HepG2 (cell line): ENCODE measurements at regions not wholly inside any gene's neighbourhood (a gene's known extent, or its start where the extent isn't known, plus 50 kb on each side); places are given as distances from the start of the nearest gene placed in this dataset.

ENCODE experiments used
- ATAC-seq: fragments of 200-7000 bp; cut with Tn5 transposase; 3 replicates; pipeline ENCODE4 v1.9.1; 2020; ENCODE audit warnings: mild to moderate bottlenecking, moderate library complexity
- BruUV-seq: library from RNA; stranded (reverse); fragments of 400-500 nt; replicated peaks from 2 replicates; lab custom pipeline; 2021; lab: Mats Ljungman, UMichigan
- CTCF ChIA-PET: fragments of 300-600 bp; formaldehyde crosslinking; extraction: SDS; loops from one replicate; lab custom pipeline; 2021; ENCODE audit warnings: low total read pairs, inconsistent platforms, low intra/inter-chr PET ratio; lab: Yijun Ruan, JAX
- POLR2A ChIA-PET: fragments of 350-600 bp; sonication (Branson Sonifier 250); formaldehyde crosslinking; loops from one replicate; lab custom pipeline; 2020; ENCODE audit warnings: antibody characterized with exemption, inconsistent platforms; lab: Yijun Ruan, JAX
- DNase-seq: peaks from one replicate; pipeline ENCODE4 v3.0.0-alpha.2; 2015; ENCODE audit warnings: low spot score
- FAIRE-seq: peaks from 3 replicates; lab custom pipeline; 2011; peaks lifted over from hg19 to GRCh38; lab: Jason Lieb, UNC
- H2AFZ ChIP-seq: one replicate; pipeline ENCODE4 v1.6.1; 2011; ENCODE audit warnings: low read length, inconsistent platforms
- H3K27ac ChIP-seq: fragments of 300-600 bp; 3 replicates; pipeline ENCODE4 v1.8.0; 2011; ENCODE audit warnings: mixed run types, mild to moderate bottlenecking, mixed read lengths, low read length, inconsistent platforms; ENCODE audit not compliant: insufficient read depth; ENCODE audit errors: extremely low read length
- H3K27me3 ChIP-seq, 2 experiments: fragments of 200-600 bp in 1 of 2; 2 replicates in 1 of 2; 3 replicates in 1 of 2; pipeline versions ENCODE4 v1.6.0 to v1.8.0; 2011; ENCODE audit warnings: low read length in 2 of 2, mild to moderate bottlenecking in 2 of 2, moderate library complexity in 2 of 2, inconsistent platforms in 1 of 2; ENCODE audit not compliant: insufficient read depth in 2 of 2, control insufficient read depth in 1 of 2
- H3K36me3 ChIP-seq, 2 experiments: fragments of 200-600 bp in 1 of 2; replicated peaks in 1 of 2; 2 replicates in 1 of 2; 3 replicates in 1 of 2; pipeline versions ENCODE4 v1.5.1 to v1.8.0; 2011; ENCODE audit warnings: low read length in 2 of 2, inconsistent platforms in 1 of 2; ENCODE audit not compliant: insufficient read depth in 2 of 2, control insufficient read depth in 1 of 2
- H3K4me1 ChIP-seq: 2 replicates; pipeline ENCODE4 v1.5.1; 2012; ENCODE audit warnings: low read length, inconsistent platforms; ENCODE audit not compliant: insufficient read depth
- H3K4me2 ChIP-seq: 2 replicates; pipeline ENCODE4 v1.6.0; 2011; ENCODE audit warnings: low read depth, low read length, inconsistent platforms
- H3K4me3 ChIP-seq, 3 experiments: fragments of 200-600 bp in 1 of 3; sonication (generic), shearing (Covaris generic) in 1 of 3; replicated peaks in 1 of 3; 2 replicates each; pipeline ENCODE4 v1.5.1; 2011 to 2016; ENCODE audit warnings: low read length in 3 of 3, inconsistent platforms in 2 of 3, low read depth in 2 of 3, mild to moderate bottlenecking in 2 of 3, control low read depth in 1 of 3, mixed read lengths in 1 of 3; ENCODE audit not compliant: insufficient read depth in 1 of 3
- H3K79me2 ChIP-seq: one replicate; pipeline ENCODE4 v1.6.1; 2011; ENCODE audit warnings: low read length, inconsistent platforms; ENCODE audit not compliant: insufficient read depth
- H3K9ac ChIP-seq: 2 replicates; pipeline ENCODE4 v1.6.0; 2011; ENCODE audit warnings: mild to moderate bottlenecking, low read depth, low read length, inconsistent platforms; ENCODE audit not compliant: insufficient read depth
- H3K9me3 ChIP-seq: 2 replicates; pipeline ENCODE4 v1.5.1; 2012; ENCODE audit warnings: mild to moderate bottlenecking, low read length
- H4K20me1 ChIP-seq: 2 replicates; pipeline ENCODE4 v1.6.0; 2011; ENCODE audit warnings: inconsistent platforms, mild to moderate bottlenecking, low read length, moderate library complexity; ENCODE audit not compliant: insufficient read depth
- CCAR2 ChIP-seq: fragments of 200-400 bp; formaldehyde crosslinking; optimal IDR thresholded peaks from 2 replicates; pipeline ENCODE3; 2018; ENCODE audit warnings: low read depth, mild to moderate bottlenecking, low read length, moderate library complexity
- HNRNPK ChIP-seq: fragments of 200-400 bp; formaldehyde crosslinking; IDR thresholded peaks from 2 replicates; pipeline ENCODE4 v1.6.1; 2018; ENCODE audit warnings: low read length, low read depth, moderate library complexity, mild to moderate bottlenecking; ENCODE audit not compliant: poor library complexity, severe bottlenecking
- MED13 ChIP-seq: sonication (generic); formaldehyde crosslinking; IDR thresholded peaks from 2 replicates; pipeline ENCODE4 v1.5.0; 2020; ENCODE audit warnings: missing genetic modification reagents
- in situ Hi-C: cut with HindIII; loops from 2 replicates; pipeline ENCODE4 v1.10.0; 2017; ENCODE audit warnings: low pct_unique_long_range_greater_than_20kb; ENCODE audit not compliant: extremely low pct_ligation_motif_present
- intact Hi-C: fragments of 100-400 bp; cut with micrococcal nuclease; formaldehyde crosslinking; loops from one replicate; pipeline ENCODE4 v1.10.0; 2022; ENCODE audit not compliant: unreplicated experiment
- TF ChIP-seq, protein P1 (sequence below): sonication (generic); formaldehyde crosslinking; IDR thresholded peaks from 2 replicates; pipeline ENCODE4 v1.5.0; 2020; ENCODE audit warnings: mild to moderate bottlenecking, missing genetic modification reagents, borderline replicate concordance
- TF ChIP-seq, protein P2 (sequence below): sonication (generic); formaldehyde crosslinking; IDR thresholded peaks from 2 replicates; pipeline ENCODE4 v1.8.1; 2023; ENCODE audit warnings: mild to moderate bottlenecking, moderate library complexity, missing genetic modification reagents
- TF ChIP-seq, protein P3 (sequence below): sonication (generic); formaldehyde crosslinking; IDR thresholded peaks from 2 replicates; pipeline ENCODE4 v1.8.0; 2022; ENCODE audit warnings: low read depth, missing genetic modification reagents

DNA sequence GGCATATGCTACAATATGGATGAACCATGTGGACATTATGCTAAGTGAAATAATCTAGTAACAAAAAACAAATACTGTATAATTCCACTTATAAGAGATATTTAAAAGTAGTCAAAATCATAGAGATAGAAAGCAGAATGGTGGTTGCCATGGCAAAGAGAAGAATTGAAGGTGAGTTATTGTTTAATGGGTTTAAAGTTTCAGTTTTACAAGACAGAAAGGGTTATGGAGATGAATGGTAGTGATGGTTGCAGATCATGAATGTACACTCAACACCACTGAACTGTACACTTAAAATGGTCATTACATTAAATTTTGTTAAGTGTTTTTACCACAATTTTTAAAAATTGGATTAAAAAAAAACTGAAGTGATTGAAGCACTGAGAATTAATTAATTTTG, 298.2 kb upstream of the ZC3H15 start:
- H2AFZ ChIP-seq = no peak overlapping the region
- no peaks in the 10 kb centered on the region for H3K4me1 ChIP-seq
- no peaks in the 10 kb centered on the region for H3K27me3 ChIP-seq
- no peak for ATAC-seq
- DNase-seq = no peak
- H3K9ac ChIP-seq = no peak overlapping the region
- H4K20me1 ChIP-seq = no peaks in the 10 kb centered on the region
- FAIRE-seq = no peak
- H3K4me3 ChIP-seq = no peak overlapping the region
- H3K79me2 ChIP-seq = no peaks in the 10 kb centered on the region
- no peaks in the 10 kb centered on the region for H3K36me3 ChIP-seq
- POLR2A ChIA-PET = no interaction called here
- no peaks in the 10 kb centered on the region for H3K9me3 ChIP-seq
- intact Hi-C loops = no loop called here
- H3K27ac ChIP-seq = no peak overlapping the region
- TF ChIP-seq, protein P1, sequence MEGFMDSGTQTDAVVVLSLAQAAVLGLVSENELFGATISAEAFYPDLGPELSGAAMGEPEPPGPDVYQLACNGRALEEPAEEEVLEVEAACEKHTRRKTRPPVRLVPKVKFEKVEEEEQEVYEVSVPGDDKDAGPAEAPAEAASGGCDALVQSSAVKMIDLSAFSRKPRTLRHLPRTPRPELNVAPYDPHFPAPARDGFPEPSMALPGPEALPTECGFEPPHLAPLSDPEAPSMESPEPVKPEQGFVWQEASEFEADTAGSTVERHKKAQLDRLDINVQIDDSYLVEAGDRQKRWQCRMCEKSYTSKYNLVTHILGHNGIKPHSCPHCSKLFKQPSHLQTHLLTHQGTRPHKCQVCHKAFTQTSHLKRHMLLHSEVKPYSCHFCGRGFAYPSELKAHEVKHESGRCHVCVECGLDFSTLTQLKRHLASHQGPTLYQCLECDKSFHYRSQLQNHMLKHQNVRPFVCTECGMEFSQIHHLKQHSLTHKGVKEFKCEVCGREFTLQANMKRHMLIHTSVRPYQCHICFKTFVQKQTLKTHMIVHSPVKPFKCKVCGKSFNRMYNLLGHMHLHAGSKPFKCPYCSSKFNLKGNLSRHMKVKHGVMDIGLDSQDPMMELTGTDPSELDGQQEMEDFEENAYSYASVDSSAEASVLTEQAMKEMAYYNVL = no peak
- TF ChIP-seq CCAR2 = no peak
- no TSS peak for BruUV-seq
- CTCF ChIA-PET = no interaction called here
- in situ Hi-C loops = no loop called here
- H3K4me2 ChIP-seq = no peak overlapping the region

DNA sequence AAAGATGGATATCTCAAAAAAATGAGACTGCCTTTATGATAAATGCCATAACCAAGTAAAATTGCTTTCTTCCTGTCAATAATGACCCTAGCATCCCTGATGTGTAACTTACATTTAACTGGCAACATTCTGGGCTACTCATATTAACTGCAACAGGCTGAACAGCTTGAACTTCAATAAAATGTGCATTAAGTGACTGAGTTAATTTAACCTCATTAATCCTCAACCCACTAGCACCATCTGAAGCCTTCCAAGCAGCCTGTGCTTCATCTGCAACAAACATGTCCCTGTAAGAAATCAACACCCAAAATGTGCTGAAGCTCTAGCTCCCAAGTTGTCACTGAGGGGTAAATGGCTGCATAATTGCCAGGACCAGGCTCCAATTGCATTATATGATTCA, 296.2 kb upstream of the ZC3H15 start:
- Histone ChIP-seq H3K9me3 (no peaks in the 10 kb centered on the region), H3K4me3 (no peak overlapping the region), H3K9ac (no peak overlapping the region), H2AFZ (no peak overlapping the region), H3K27me3 (no peaks in the 10 kb centered on the region), H3K79me2 (no peaks in the 10 kb centered on the region), H3K4me2 (no peak overlapping the region), H3K4me1 (no peaks in the 10 kb centered on the region), H3K27ac (no peak overlapping the region), H4K20me1 (no peaks in the 10 kb centered on the region), H3K36me3 (no peaks in the 10 kb centered on the region)
- CTCF ChIA-PET = no interaction called here
- in situ Hi-C loops (no loop called here), intact Hi-C loops (no loop called here)
- ATAC-seq (no peak), FAIRE-seq (no peak), DNase-seq (no peak)
- no peak for TF ChIP-seq MED13 (CRISPR knock-in tag)
- no peak for TF ChIP-seq HNRNPK
- TF ChIP-seq, protein P2, sequence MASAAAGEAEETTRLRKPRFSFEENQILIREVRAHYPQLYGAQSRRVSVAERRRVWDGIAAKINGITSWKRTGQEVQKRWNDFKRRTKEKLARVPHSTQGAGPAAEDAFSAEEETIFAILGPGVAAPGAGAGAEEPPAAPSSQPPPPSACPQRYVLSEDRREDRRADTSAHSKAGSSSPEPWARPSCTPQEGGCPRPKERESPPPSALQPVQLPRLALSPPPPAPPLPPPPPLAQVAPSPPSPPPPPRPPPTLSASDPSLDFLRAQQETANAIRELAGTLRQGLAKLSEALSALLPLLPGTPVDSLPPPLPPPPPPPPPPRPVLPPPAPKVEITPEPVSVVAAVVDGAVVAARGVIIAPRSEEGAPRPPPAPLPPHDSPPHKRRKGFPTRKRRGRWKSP (CRISPR knock-in tag) = no peak
- TF ChIP-seq, protein P3, sequence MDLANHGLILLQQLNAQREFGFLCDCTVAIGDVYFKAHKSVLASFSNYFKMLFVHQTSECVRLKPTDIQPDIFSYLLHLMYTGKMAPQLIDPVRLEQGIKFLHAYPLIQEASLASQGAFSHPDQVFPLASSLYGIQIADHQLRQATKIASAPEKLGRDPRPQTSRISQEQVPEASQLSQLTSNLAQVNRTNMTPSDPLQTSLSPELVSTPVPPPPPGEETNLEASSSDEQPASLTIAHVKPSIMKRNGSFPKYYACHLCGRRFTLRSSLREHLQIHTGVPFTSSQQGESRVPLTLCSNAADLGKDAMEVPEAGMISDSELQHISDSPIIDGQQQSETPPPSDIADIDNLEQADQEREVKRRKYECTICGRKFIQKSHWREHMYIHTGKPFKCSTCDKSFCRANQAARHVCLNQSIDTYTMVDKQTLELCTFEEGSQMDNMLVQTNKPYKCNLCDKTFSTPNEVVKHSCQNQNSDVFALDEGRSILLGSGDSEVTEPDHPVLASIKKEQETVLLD = no peak
- POLR2A ChIA-PET = no interaction called here
- no TSS peak for BruUV-seq
